Urinary bladder (tissue), 3 donors: ENCODE measurements at regions not wholly inside any gene's neighbourhood (a gene's known extent, or its start where the extent isn't known, plus 50 kb on each side); places are given as distances from the start of the nearest gene placed in this dataset.

Experiments used
- DNase-seq: peaks from one replicate; pipeline ENCODE4 v3.0.0-alpha.2; 2015; ENCODE audit errors: extremely low spot score
- H3K27ac ChIP-seq: one replicate; pipeline ENCODE4 v1.5.1; 2013; ENCODE audit warnings: low read depth, mild to moderate bottlenecking, moderate library complexity
- H3K36me3 ChIP-seq: one replicate; pipeline ENCODE4 v1.6.1; 2013; ENCODE audit warnings: mild to moderate bottlenecking, moderate library complexity; ENCODE audit not compliant: insufficient read depth
- H3K4me1 ChIP-seq: one replicate; pipeline ENCODE4 v1.6.1; 2013; ENCODE audit warnings: mild to moderate bottlenecking, moderate library complexity; ENCODE audit not compliant: insufficient read depth
- H3K4me3 ChIP-seq: one replicate; pipeline ENCODE4 v1.5.1; 2013; ENCODE audit warnings: low read depth, low read length
- WGBS: extraction: QIAGEN DNeasy Blood & Tissue Kit; methylation state at CpG from one replicate; pipeline ENCODE4 v1.1.7; 2013; 5-methylcytosine and 5-hydroxymethylcytosine counted together
- donor health status: healthy with polysubstance abuse.
- donor health status: healthy.

DNA sequence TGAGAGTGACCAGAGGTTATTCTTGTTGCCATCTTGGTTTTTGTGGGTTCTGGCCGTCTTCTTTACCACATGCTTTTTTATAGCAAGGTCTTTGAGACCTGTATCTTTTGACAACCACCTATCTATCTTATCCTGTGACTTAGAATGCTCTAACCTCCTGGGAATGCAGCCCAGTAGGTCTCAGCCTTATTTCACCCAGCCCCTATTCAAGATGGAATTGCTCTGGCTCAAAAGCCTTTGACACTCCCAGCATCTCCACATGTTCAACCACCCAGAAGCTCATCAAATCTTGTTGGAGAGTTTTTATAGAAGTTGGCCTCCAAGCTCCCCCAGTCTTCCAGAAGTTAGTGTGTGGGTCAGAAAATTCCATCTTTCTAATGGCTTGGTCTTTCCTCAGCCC is 464.3 kb upstream of the NRP1 start:
- H3K27ac ChIP-seq: no peak overlapping the region
- 92% methylated on average over 1 of the region's 1 CpG for WGBS
- no peak overlapping the region for H3K4me3 ChIP-seq
- H3K4me1 ChIP-seq: no peaks in the 10 kb centered on the region
- no peak for DNase-seq
- H3K36me3 ChIP-seq: no peaks in the 10 kb centered on the region

DNA sequence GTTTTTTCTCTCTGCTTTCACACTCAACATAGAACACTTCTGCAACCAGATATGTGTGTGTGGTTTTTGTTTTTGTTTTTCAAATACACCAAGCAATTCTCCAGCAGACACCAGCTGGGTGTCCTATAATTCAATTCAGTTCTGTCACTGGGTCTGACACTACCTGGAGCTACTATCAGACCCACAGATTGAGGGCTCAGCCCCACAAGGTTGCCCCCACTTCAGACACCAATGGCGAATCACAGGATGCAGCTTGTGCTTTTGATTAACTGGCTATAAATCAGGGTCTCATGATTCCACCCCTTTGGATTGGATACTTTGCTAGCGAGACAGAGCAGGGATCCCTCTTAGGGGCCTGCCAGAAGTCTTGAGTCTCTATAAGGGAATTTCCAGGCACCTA is 462.2 kb upstream of the NRP1 start:
- DNase-seq: no peak
- over 99% methylated on average over 2 of the region's 2 CpGs for WGBS
- Histone ChIP-seq H3K36me3 (no peaks in the 10 kb centered on the region), H3K4me1 (no peaks in the 10 kb centered on the region), H3K4me3 (no peak overlapping the region), H3K27ac (no peak overlapping the region)

DNA sequence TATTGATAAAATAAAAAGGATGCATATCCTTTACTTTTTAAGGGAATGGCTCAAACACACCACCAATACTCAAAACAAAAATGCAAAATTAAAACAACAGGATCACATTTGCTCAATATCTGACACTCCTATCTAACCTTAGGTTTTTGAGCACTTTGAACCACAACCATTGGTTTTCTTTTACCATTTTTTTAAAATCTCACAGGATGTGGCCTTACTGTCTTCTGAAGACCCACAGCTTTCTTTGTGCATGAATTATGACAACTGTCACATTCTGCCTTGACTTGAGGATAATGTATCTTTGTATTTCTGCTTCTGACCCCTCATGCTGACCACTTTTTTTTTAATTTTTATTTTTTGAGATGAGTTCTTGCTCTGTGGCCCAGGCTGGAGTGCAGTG is 461.1 kb upstream of the NRP1 start:
- Histone ChIP-seq H3K4me3 (no peak overlapping the region), H3K4me1 (no peaks in the 10 kb centered on the region), H3K27ac (no peak overlapping the region), H3K36me3 (no peaks in the 10 kb centered on the region)
- DNase-seq: no peak

DNA sequence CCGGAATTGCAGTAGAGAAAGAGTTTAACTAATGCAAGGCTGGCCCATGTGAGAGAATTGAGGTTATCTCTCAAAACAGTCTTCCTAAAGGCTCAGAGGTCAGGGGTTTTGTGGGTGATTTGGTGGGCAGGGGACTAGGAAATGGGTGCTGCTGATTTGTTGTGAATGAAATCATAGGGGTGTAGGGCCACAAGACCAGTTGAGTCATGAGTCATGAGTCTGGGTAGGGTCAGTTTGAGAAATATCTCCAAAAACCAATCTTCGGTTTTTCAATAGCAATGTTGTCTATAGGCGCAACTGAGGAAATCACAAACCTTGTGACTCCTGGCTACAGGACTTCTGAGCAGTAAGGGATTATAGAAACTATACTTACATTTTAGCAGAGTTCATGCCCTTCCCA is 460.0 kb upstream of the NRP1 start:
- WGBS: 62% methylated on average over 3 of the region's 3 CpGs
- no peak overlapping the region for H3K4me3 ChIP-seq
- no peaks in the 10 kb centered on the region for H3K36me3 ChIP-seq
- no peak for DNase-seq
- no peaks in the 10 kb centered on the region for H3K4me1 ChIP-seq
- H3K27ac ChIP-seq: no peak overlapping the region

DNA sequence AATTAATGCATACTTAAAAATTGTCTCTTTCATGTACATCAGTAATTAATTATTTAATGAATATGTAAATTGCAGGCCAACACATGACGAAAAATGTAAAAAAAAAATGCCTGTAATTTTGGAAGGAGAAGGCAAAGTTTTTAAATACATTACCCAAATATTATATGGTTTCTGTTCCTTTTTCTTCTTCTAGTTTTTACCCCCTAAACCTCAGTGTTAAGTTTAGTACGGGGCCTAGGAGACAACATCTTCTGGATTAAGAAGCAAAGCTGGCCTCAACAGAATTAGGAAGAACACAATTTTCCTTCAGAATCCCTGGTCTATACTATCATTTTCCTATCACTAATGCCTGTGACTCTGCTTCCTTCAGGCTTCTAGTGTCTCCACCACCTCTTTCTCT is 459.3 kb upstream of the NRP1 start:
- Histone ChIP-seq H3K4me3 (no peak overlapping the region), H3K4me1 (no peaks in the 10 kb centered on the region), H3K27ac (no peak overlapping the region), H3K36me3 (no peaks in the 10 kb centered on the region)
- no peak for DNase-seq
- 93% methylated on average over 2 of the region's 2 CpGs for WGBS

DNA sequence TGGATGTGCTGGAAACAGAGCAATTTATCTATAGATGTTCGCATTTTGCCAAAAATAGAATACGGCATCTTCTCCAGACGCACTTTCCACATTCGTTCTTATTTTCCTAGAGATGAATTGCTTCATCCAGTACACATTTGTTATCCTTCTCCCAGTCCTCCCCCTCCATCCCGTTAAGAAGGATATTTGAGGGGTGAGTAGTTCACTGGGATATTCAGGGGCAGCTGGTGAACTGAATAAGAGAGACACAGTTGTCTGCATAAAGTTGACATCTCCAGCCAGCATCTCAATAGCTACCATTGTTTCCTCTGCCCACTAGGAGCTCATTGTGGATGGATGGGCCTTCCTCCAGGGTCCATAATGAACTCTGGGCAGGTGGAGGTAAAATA is 456.8 kb upstream of the NRP1 start:
- no peak overlapping the region for H3K4me3 ChIP-seq
- no peaks in the 10 kb centered on the region for H3K36me3 ChIP-seq
- 84% methylated on average over 5 of the region's 5 CpGs for WGBS
- no peak overlapping the region for H3K27ac ChIP-seq
- DNase-seq: no peak
- no peaks in the 10 kb centered on the region for H3K4me1 ChIP-seq

DNA sequence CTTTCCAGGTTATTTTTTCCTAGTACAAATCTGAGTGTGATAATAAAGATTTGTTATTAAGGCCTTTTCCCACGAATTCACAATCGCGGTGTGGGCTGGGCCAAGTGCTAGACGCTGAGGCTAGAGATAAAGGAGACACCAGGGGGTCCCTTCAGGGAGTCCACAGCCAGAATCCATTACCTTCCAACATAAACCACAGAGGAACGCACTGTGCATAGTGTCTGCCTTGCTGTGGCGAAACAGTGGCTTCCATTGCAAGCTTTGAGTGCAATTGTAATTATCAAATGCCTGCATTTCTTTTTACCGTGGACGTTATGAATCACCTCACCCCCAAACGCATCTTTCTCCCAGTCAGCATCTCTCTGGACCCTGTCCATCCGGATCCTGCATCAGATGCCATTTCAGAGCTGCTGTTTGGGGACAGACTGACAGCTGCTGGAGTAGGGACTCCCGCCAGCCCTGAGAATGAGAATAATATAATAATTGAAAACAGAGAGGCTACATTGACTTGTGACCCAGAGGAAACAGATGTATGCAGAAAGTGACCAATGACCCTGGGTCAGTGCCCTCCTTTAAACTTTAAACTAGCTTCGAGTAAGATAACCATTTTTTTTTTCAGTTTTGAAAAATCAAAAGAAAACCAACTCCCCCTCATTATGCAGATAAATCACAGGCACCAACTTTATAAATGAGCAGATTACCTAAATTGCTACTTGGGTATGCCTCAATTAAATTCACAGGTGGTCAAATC is 456.2 kb upstream of the NRP1 start:
- Histone ChIP-seq H3K36me3 (no peaks in the 10 kb centered on the region), H3K27ac (no peak overlapping the region)
- 58% methylated on average over 12 of the region's 12 CpGs for WGBS

DNA sequence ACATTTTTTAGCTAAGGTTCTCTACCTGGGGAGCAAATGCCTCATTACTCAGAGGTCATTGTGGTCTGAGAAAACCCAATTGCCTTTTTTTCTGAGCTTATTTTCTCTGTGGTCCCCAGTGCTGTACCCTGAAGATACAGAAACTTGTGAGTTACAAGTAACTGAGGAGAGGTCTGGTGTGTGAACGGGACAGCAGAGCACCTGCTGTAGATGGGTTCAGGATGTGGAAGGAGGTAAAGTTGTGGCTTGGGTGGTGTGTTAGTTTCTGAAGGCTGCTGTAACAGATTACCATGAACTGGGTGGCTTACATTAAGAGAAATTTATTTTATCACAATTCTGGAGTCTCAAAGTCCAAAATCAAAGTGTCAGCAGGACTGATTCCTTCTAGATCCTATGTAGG is 449.1 kb upstream of the NRP1 start:
- Histone ChIP-seq H3K36me3 (no peaks in the 10 kb centered on the region), H3K4me1 (no peaks in the 10 kb centered on the region), H3K4me3 (no peak overlapping the region), H3K27ac (no peak overlapping the region)
- WGBS: 97% methylated on average over 1 of the region's 1 CpG
- DNase-seq: no peak

More for the DNA sequence above, 456.2 kb upstream of the NRP1 start:
- H3K4me1 ChIP-seq: no peaks in the 10 kb centered on the region
- H3K4me3 ChIP-seq: no peak overlapping the region
- DNase-seq: no peak

DNA sequence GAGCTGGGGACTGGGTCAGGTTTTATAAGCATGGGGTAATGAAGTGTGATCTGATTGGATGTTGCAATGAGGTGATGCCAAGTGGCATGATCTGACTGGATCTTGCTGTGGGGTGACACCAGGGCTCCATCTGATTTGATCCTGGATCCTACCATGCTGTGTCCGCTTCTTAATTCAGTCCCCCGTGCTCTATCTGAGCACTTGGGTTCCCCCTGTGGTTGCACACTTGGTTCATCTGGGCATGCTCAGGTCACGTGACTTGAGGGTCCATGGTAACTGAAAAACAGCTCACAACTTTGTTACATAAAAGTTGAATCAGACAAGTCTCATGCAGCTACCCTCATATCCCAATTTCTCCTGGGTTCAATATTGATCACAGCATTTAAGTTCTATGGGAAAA is 448.6 kb upstream of the NRP1 start:
- 94% methylated on average over 3 of the region's 3 CpGs for WGBS
- Histone ChIP-seq H3K36me3 (no peaks in the 10 kb centered on the region), H3K4me3 (no peak overlapping the region)

DNA sequence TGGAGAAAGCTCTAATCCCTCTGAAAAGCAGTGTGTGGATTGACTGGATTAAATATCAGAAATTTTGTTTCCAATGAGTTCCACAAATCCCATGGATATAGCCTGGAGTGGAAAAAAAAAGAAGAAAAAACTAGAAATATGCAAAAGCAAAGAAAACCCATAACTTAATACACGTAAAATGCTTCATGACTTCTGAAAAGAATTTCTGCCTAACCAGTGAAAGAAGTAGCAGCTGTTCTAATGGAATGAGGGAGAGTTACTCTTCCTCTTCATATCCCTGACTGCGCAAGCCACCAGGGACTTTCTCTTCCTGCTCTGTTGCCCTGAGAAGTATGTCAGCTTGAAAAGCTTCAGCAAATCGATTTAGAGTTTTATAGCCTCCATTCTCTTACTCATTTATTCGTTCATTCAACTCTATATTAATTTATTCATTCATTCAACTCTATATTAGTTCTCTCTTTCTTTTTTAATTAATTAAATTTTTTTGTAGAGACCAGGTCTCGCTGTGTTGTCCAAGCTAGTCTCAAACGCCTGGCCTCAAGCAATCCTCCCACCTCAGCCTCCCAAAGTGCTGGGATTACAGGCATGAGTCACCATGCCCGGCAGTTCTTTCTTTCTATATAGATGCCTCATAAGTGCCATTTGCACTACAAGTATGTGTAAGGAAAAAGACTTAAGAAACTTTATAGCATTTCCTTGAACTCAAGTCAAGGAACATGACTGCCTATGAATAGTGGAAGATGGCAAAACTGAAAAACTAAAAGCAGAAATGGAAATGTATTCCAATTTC is 447.3 kb upstream of the NRP1 start:
- H3K4me3 ChIP-seq: no peak overlapping the region
- no peak for DNase-seq
- H3K27ac ChIP-seq: no peak overlapping the region
- no peaks in the 10 kb centered on the region for H3K36me3 ChIP-seq
- 77% methylated on average over 7 of the region's 7 CpGs for WGBS
- H3K4me1 ChIP-seq: no peaks in the 10 kb centered on the region

More for the DNA sequence above, 448.6 kb upstream of the NRP1 start:
- no peaks in the 10 kb centered on the region for H3K4me1 ChIP-seq
- no peak for DNase-seq
- no peak overlapping the region for H3K27ac ChIP-seq

DNA sequence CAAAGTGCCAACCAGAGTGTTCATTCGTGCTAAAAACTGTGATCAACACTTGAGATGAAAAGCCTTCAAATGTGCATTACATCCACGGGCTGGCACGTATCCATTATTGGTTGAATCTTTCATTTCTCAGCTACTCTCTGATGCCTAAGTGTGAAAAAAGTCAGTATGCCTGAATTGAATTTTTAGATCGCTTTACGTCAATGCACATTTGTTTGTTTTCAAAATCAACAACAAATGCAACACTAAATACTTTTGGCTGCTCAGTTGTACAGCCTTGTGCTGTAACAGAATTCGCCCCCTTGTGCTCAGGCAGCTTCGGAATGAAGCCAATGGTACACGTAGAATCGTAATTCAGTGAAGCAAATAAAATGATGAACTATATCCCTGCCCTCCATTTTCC is 446.5 kb upstream of the NRP1 start:
- Histone ChIP-seq H3K36me3 (no peaks in the 10 kb centered on the region), H3K4me1 (no peaks in the 10 kb centered on the region), H3K4me3 (no peak overlapping the region), H3K27ac (no peak overlapping the region)
- no peak for DNase-seq
- 86% methylated on average over 9 of the region's 9 CpGs for WGBS

DNA sequence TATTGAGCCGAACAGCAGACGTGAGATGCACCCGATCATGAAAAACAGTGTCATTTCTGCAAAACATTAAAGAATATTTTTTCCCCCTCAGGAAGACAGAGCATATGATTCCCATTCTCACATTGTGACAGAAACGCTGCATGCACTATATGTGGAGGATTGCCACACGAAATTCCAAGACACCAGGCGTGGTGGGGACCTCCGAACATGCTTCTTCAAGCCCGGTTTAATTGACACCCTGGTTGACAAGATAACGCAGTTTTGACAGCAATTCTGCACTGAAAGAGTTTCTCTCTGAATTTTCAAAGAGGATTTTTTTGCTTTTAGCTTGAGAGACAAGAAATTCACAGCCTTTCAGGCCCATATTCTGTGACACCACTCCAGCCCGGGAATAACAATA is 442.8 kb upstream of the NRP1 start:
- WGBS: 90% methylated on average over 10 of the region's 10 CpGs
- no peak for DNase-seq
- H3K27ac ChIP-seq: no peak overlapping the region
- H3K4me3 ChIP-seq: no peak overlapping the region
- no peaks in the 10 kb centered on the region for H3K36me3 ChIP-seq
- H3K4me1 ChIP-seq: no peaks in the 10 kb centered on the region

DNA sequence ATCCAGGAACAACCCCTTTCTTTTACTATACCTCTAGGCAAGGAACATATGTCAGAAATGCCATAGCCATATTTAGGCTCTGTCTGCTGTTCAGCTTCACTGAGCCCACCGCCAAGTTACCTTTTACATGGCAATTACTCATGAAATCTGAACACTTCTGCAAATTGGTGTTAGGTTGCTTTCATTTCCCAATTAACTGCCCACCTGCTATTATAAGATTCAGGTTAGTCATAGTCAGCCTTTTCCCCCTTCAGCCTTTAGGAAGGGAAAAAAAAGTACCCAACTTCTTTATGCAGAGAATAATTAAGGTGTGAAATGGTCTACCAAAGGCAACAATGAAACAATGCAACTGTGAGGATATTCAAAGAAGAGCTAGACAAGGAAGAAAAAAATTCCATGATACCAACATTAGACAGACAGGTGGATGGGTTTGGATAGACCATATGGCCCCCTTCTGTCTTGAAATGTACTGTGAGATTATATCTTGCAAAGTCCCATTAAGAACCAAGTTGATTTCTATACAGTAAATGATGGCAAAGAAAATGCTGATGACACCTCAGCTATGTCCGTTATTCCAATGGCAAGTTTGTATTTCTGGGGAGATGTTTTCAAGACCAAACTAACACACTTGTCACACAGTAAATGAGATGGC is 442.1 kb upstream of the NRP1 start:
- no peak overlapping the region for H3K4me3 ChIP-seq
- no peak overlapping the region for H3K27ac ChIP-seq
- WGBS: 98% methylated on average over 2 of the region's 2 CpGs
- no peaks in the 10 kb centered on the region for H3K4me1 ChIP-seq
- no peak for DNase-seq
- H3K36me3 ChIP-seq: no peaks in the 10 kb centered on the region

DNA sequence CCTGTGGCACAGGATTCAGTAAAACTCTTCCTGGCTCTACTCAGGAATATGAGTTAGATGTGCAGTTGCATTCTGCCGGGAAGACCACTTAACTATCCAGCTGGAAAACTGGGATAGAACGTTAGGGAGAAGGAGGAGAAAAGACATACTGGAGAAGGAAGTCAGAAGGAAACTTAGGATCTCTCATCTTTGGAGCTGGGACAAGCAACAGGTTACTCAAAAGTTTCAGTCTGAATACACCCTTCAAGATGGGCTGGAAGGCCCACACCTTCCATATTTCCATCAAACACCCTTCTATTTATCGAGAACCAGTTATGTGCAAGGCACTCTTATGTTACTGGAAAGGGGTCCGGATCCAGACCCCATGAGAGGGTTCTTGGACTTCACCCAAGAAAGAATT is 440.4 kb upstream of the NRP1 start:
- Histone ChIP-seq H3K27ac (no peak overlapping the region), H3K4me1 (no peaks in the 10 kb centered on the region), H3K36me3 (no peaks in the 10 kb centered on the region), H3K4me3 (no peak overlapping the region)
- 87% methylated on average over 4 of the region's 4 CpGs for WGBS
- no peak for DNase-seq
